Epidermal melanocyte (primary cell): ENCODE measurements at regions not wholly inside any gene's neighbourhood (a gene's known extent, or its start where the extent isn't known, plus 50 kb on each side); places are given as distances from the start of the nearest gene placed in this dataset.
"Not testable (repeated sequence)": the region's sequence is repeated elsewhere in the genome, so short reads cannot be mapped to it uniquely, and the experiment has no call there.

Experiments used
- DNase-seq: peaks from one replicate; pipeline ENCODE4 v3.0.0; 2011; ENCODE audit warnings: low spot score; ENCODE audit not compliant: insufficient read length

DNA sequence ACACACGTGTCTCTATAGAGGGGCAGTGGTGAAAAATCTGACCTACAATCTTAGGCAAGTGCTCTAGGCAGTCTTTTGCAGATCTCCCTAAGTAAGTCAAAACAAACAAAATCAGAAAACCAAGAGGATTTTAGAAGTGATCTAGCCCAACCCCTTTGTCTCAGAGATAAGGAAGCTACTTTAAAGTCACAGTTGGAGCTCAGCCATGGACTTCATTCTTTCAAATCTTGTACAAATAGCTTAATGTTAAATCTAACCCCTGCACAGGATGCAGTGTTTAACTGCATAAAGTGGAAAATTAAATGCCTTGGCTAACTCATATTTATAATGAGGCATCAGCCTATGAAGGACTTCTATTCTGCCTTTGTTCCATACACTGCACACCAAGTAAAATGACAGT is 135.1 kb upstream of the RFX3 start:
- DNase-seq = no peak

DNA sequence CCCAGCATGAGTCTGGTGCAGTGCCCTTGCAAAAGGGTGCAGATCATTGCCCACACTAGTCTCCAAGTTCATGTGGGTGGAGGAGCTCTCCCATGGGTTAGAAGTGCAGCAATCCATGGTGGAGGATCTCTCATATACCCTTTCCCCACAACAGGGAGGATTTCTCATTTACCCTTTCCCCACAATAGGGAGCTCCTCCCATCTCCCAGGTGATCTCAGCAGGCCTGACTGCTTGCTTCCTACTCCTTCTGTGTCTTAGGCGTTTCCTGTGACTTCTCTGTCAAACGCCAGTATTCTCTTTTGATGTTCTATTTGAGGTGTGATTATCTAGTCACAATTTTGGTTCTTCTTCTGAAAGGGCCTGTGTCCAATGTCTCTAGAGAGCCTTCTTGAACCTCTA is 133.8 kb upstream of the RFX3 start:
- DNase-seq = no peak

DNA sequence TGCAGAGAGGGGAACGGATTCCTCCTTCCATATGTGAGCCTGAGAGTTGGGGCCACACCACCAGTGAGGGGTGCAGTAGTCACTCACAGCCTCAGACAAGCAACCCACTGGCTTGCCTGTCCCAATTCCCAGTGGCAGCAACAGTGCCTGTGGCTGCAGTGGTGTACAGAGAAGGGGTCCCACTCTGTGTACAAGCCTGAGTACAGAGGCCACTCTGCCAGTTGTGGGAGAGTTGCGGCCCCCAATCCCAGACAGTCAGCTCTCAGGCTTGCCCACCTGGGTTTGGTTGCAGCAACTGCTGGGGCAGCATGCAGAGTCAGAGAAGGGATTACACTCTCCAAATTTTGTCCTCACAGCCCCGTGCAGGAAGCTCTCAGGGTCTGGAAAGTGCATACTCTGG is 133.2 kb upstream of the RFX3 start:
- DNase-seq = no peak

DNA sequence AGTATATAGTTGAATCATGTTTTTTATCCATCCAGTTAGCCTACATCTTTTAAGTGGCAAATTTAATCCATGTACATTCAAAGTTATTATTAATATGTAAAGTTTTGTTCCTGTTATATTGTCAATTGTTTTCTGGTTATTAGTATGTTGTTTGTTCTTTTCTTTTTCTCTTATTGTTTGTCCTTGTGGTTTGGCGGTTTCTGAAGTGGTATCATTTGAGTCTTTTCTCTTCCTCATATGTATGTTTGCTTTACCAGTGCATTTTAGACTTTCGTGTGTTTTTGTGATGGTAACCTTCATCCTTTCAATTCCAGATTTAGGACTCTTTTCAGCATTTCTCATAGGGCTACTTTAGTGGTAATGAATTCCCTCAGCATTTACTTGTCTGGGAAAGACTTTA is 130.4 kb upstream of the RFX3 start:
- DNase-seq = no peak

DNA sequence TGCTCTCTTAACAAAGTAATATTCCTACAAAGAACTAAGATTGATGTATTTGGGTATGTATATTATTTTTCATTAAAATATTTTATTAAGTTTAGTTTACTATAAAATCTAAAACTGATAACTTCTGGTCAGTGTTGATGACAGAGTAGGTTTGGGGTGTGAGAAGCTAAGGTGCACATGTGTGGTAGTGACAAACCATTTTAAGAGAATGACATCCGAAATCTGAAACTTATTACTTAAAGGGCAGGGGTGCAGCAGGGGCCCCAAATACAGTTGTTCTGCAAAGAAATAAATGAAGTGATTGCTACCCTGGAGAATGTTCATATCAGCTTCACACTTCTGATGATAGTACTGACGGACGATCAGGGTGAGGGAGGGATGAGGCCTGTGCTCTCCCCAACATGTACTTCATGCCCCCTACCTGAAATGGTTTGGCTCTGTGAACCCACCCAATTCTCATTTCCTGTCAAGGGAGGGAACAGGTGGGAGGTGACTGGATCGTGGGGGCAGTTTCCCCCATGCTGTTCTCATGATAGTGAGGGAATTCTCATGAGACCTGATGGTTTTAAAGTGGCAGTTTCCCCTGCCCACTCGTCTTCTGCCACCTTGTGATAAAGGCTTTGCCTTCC is 125.3 kb upstream of the RFX3 start:
- no peak for DNase-seq

DNA sequence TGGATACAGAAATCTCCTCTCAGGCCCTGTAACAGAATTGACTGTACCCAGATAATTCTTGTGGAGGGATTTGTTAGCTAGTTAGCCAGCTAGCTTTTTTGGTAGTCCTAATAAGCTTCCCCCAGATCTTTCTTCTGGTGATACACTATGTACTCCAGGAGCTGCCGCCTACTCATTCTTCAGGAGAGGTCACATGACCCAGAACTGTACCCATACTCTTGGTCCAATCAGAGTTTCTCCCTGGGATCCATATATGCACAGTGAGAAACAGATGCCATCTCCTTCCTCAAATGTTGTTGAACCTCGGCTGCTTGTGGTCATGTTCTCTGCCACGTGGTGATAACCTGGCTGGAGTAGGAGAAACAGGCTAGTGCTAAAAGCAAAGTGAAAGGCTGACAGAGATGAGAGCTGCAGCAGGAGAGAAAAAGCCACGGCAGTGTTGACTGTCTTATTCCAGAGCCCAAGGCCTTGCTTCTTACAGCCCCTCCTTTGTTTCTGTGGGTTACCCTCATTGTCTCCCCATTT is 123.0 kb upstream of the RFX3 start:
- no peak for DNase-seq

DNA sequence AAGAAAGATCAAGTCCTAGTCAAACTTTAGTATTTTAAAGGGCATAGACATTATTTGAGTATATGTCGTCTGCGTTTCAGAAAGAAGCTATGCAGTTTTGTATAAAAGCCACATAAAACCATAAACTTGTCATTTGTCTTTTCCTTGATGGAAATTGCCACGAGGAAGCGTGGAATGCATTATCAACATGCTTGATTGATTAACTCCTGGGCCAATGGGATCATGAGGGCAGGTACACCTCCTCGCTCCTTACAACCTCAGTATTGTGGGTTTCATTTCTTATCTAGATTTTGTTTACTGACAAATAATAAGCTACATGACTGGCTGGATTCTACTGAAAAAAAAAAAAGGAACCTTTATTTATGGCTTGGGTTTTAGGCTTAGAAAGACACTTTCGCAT is 122.5 kb upstream of the RFX3 start:
- DNase-seq = no peak

DNA sequence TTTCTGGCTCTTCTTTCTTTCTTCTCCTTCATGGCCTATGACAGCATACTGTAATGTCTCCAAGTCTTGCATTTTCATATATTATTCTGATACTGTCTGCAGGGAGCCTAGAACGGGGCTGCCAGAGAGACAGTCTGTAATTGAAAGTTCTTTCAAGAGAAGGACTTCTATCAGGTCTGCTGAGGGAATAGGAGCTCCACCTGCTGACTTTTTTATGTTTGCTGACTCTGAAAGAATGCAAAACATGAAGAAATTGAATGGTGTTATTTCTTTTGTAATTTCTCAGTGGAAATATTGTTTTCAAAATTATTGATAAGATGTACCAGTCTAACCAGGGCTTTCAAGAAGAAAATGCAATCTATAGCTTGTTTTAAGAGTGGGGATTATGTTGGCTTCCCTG is 121.9 kb upstream of the RFX3 start:
- no peak for DNase-seq

DNA sequence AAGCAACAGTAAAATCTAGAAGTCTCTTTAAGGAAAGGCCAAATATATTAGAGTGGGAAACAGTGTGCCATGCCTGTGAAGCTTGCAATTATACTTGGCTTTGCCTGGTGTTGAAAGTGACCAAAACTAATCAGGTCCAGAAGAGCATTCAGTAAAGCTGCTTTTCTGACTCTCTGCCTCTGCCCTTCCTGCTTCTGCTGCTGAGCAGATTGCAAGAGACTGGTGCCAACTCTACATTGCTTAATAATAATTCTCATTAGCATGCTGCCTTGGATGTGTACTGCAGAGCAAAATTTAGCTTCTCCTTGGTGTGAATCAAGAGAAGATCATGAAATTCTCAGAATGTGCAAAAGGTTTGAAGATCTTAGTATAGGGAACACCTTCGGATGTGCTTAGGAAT is 120.4 kb upstream of the RFX3 start:
- no peak for DNase-seq

DNA sequence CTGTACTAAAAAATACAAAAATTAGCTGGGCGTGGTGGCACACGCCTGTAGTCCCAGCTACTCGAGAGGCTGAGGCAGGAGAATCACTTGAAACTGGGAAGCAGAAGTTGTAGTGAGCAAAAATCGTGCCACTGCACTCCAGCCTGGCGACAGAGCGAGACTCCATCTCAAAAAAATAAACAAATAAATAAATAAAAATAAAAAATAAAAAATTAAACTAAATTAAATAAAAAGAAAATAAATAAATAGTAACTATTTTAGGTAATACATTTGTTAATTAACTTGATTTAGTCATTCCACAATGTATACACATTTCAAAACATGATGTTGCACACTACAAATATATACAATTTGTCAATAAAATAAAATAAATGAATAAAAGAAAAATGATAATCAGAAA is 116.3 kb upstream of the RFX3 start:
- DNase-seq = not testable (repeated sequence)

DNA sequence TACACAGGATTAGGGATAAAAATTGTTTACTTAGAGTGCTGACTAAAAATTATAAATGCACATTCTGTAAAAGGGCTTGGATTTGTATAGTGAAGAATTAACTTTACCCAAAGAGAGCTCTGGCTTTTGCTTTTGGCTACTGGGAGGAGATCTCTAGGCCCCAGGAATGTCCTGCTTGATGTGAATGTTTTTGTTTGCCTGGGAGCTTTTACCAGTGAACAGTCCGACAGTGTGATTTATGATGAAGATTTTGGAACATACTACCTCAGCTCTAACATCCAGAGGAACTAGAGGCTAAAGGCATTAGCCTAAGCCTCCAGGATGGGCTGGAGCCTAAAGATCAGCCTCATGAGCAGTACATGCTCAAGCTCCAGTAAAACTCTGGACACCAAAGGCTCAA is 103.7 kb upstream of the RFX3 start:
- DNase-seq = no peak

DNA sequence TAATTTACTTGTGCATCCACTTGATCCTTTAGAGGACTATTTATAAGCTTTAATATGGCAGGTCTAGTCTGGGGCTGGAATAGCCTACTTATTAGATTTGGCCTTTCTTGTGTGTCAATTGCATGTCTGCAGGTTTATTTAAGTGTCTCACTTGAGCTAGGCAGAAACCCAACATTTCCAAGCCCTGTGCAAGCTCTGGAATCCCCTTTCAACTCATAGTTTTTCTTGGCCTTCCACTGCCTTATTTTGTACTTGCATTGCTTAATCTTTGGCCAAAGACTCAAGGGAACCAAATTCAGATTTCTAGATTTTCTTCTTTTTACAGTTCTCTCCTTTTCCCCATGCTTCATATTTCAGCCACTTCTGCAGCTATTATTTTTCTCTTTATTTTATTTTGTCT is 102.4 kb upstream of the RFX3 start:
- DNase-seq = no peak

DNA sequence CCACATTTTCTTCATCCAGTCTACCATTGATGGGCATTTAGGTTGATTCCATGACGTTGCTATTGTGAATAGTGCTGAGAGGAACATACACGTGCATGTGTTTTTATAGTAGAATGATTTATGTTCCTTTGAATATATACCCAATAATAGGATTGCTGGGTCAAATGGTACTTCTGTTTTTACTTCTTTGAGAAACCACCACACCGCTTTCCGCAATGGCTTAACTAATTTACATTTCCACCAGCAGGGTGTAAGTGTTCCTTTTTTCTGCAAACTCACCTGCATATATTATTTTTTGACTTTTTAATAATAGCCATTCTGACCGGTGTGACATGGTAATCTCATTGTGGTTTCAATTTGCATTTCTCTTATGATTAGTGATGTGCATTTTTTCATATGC is 82.2 kb upstream of the RFX3 start:
- DNase-seq = no peak

DNA sequence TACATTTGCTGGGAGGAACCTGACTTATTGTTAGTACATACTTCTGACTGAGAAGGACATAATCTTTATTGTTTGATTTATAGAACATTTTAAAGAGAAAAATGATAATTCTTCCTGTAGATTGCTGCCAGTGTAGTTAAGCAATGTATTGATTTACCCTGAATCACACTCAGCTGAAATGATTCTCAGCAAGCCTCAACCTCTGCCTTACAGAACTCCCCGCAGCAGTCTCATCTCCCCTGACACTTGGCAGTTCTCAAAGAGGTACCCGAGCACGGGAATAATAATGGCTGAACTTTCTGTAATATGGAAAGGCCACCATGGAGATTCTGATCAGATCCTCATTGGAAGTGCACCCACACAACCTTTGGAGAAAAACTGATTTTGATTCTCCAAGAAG is 74.9 kb upstream of the RFX3 start:
- no peak for DNase-seq

DNA sequence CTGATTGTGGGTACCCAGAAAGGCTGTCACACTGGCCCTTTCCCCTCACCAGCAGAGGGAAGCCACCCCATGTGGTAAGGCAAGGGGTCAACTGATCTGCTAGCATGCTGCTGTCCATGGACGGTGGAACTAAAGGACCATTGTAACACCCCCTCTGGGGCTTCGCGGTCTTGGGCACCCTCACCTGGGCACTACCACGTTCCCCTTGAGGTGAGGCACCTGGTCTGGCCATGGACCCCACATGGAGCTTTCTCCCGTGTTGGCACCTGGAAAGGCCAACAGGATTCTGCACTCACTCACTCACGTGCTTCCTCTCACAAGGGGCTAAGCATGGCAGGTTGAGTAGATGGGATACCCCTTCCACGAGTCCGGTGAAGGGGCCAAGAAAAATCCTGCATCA is 72.0 kb upstream of the RFX3 start:
- no peak for DNase-seq

DNA sequence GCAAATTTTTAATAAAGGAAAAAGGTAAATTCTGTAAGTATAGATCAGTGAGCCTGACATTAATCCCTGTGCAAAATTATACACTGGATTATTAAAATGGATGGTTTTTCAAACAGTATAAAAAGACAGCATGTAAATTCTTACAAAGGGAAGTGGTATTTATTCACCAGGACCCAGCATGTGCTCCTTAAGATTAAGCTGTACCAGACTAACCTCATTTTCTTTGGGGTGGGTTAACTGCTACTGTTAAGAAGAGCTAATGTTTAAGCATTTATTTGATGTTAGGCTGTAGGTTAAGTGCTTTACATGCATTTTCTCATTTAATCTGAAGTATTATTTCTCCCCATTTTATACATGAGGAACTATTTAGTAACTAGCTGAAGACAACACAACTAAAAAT is 60.3 kb upstream of the RFX3 start:
- DNase-seq = no peak

DNA sequence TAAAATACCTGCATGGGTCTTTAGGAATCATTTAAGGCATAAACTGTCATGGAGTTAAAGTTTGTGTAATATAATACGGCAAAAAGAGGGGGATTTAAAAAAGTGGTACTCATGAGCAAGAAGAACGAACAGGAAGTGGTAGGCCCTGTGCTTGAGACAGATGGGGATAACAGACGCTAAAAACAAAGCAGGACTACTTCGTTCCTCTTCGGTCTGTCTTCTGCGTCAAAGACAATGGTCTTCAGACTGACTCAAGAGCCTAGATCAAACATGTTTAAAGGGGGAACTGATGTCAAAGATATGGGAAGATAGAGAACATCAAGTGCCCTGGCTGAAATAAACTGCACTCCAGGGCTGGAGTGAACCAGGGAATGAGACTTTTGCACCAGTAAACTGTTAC is 59.8 kb upstream of the RFX3 start:
- no peak for DNase-seq

DNA sequence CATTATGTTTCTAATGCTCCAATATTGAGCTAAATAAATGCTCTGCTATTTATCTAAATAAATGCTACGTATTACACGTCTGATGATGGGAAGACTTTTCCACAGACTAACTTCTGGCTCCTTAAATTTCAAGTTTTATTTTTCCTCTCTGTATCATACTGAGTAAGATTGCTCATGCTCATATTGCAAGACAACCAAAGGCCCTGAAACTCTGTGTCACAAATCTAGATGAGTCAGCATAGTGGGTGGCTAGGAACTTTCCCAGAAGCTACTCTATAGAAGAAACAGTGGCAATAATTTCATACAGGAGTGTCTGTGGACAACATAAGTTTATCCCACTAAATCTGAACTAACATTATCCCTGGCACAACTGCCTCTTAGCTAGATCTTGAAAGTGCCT is 53.0 kb upstream of the RFX3 start:
- no peak for DNase-seq

DNA sequence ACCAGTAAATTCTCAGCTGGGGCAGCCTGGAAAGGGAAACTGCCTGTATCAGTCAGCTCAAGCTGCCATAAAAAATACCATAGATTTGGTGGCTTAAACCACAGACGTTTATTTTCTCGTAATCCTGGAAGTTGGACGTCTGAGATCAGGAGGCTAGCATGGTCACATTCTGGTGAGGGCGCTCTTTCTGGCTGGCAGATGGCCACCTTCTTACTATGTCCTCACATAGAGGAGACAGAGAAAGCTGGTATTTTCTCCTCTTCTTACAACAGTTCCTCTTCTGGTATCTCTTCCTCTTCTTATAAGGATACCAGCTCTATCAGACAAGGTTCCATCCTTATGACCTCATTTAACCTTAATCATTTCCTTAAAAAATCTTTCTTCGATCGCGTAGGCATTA is 50.5 kb upstream of the RFX3 start:
- no peak for DNase-seq

DNA sequence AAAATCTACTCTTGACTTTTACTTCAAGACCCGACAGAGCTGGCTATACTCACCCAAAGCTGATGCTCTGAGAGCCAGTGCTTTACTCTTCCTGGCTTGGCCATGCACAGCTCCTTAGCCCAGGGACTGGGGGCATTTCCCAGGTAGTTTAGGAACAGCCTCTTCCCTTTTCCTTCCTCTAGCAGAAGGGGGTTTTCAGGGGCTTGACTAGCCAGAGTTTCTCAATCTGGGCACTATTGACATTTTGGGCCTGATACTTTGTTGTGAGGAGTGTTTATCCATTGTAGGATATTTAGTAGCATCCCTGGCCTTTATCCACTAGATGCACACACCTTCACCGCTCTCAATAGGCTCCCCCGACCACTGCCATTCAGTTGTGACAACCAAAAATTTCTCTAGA is 50.0 kb upstream of the RFX3 start:
- DNase-seq = no peak
